Raji (cell line): ENCODE measurements at regions not wholly inside any gene's neighbourhood (a gene's known extent, or its start where the extent isn't known, plus 50 kb on each side); places are given as distances from the start of the nearest gene placed in this dataset.

Experiments
- POLR2A ChIP-seq: IDR thresholded peaks from 2 replicates; pipeline ENCODE4 v1.6.1; 2011; ENCODE audit warnings: low read depth, low read length, control low read depth; ENCODE audit not compliant: insufficient read depth

- TF ChIP-seq POLR2A: no peak
Measured at GRCh38 chr2:144333143-144333555, 186.8 kb downstream of the ZEB2 start.

GRCh38 chr2:144332356-144333142 lies 187.4 kb downstream of the ZEB2 start:
- TF ChIP-seq POLR2A: peak; percentile 80

GRCh38 chr2:144331674-144332355 lies 188.1 kb downstream of the ZEB2 start:
- peak; percentile 71 for TF ChIP-seq POLR2A

- TF ChIP-seq POLR2A: no peak
Measured at GRCh38 chr2:144330951-144331673, 188.8 kb downstream of the ZEB2 start.

GRCh38 chr2:144329472-144329871 lies 190.4 kb downstream of the ZEB2 start:
- no peak for TF ChIP-seq POLR2A

GRCh38 chr2:144328938-144329337 lies 191.0 kb downstream of the ZEB2 start:
- TF ChIP-seq POLR2A: no peak

- TF ChIP-seq POLR2A: no peak
Measured at GRCh38 chr2:144326825-144327224, 193.1 kb downstream of the ZEB2 start.

GRCh38 chr2:144325086-144325485 lies 194.8 kb downstream of the ZEB2 start:
- TF ChIP-seq POLR2A: no peak

- no peak for TF ChIP-seq POLR2A
Measured at GRCh38 chr2:144324446-144325045, 195.4 kb downstream of the ZEB2 start.

- no peak for TF ChIP-seq POLR2A
Measured at GRCh38 chr2:144323946-144324345, 196.0 kb downstream of the ZEB2 start.

GRCh38 chr2:144322379-144322778 lies 197.5 kb downstream of the ZEB2 start:
- TF ChIP-seq POLR2A: no peak

GRCh38 chr2:144320491-144320890 lies 199.4 kb downstream of the ZEB2 start:
- no peak for TF ChIP-seq POLR2A

- no peak for TF ChIP-seq POLR2A
Measured at GRCh38 chr2:144317071-144317738, 202.7 kb downstream of the ZEB2 start.

GRCh38 chr2:144310889-144311608 lies 208.9 kb downstream of the ZEB2 start:
- no peak for TF ChIP-seq POLR2A
